Body of pancreas (tissue), 4 donors: ENCODE measurements at regions not wholly inside any gene's neighbourhood (a gene's known extent, or its start where the extent isn't known, plus 50 kb on each side); places are given as distances from the start of the nearest gene placed in this dataset.

Experiments used
- ATAC-seq: fragments of 150-250 bp; one replicate; pipeline ENCODE4 v1.9.1; 2016
- DNase-seq, 4 donors: peaks; one replicate each; pipeline ENCODE4 v3.0.0-alpha.2; 2019
- H3K27ac ChIP-seq, 4 donors: fragments of 200-600 bp; sonication (generic); 1 replicate in 3 of 4; 2 replicates in 1 of 4; pipeline versions ENCODE4 v1.5.1 to v1.6.1; 2016 to 2019; ENCODE audit warnings: mild to moderate bottlenecking in 1 of 4, mixed read lengths in 1 of 4, moderate library complexity in 1 of 4
- H3K27me3 ChIP-seq, 2 donors: fragments of 200-600 bp; sonication (generic); one replicate each; pipeline ENCODE4 v1.6.0; 2016; ENCODE audit warnings: mild to moderate bottlenecking in 1 of 2
- H3K36me3 ChIP-seq, 2 donors: fragments of 200-600 bp; sonication (generic); replicated peaks in 1 of 2; 2 replicates each; pipeline ENCODE4 v1.5.1; 2016; ENCODE audit warnings: low read depth in 2 of 2; ENCODE audit not compliant: insufficient read depth in 1 of 2
- H3K4me1 ChIP-seq: fragments of 200-600 bp; sonication (generic); one replicate; pipeline ENCODE4 v1.6.0; 2016
- H3K4me3 ChIP-seq, 2 donors: fragments of 200-600 bp; sonication (generic); 1 replicate in 1 of 2; 2 replicates in 1 of 2; pipeline ENCODE4 v1.5.1; 2016 to 2019
- H3K9me3 ChIP-seq, 3 donors: fragments of 200-600 bp; sonication (generic); 1 replicate in 2 of 3; 2 replicates in 1 of 3; pipeline ENCODE4 v1.5.1; 2016
- CTCF ChIP-seq, 7 experiments: fragments of 450-650 bp in 4 of 7; fragments of 200-600 bp in 3 of 7; sonication (generic) in 3 of 7; IDR thresholded peaks; one replicate each; pipeline ENCODE4 v1.5.1; 2016 to 2019; ENCODE audit warnings: antibody characterized with exemption in 7 of 7
- POLR2A ChIP-seq, 3 donors: fragments of 450-650 bp; IDR thresholded peaks; one replicate each; pipeline ENCODE4 v1.6.1; 2016; ENCODE audit warnings: antibody characterized with exemption in 3 of 3, mild to moderate bottlenecking in 2 of 3
- WGBS, 2 donors: methylation state at CpG; one replicate each; pipeline ENCODE4 v1.1.5; 2017; 5-methylcytosine and 5-hydroxymethylcytosine counted together
- intact Hi-C: fragments of 100-400 bp; cut with DNase I; formaldehyde crosslinking; loops from one replicate; pipeline ENCODE4 v1.15.1; 2023

GRCh38 chr2:106624787-106625380 lies 137.7 kb downstream of the CD8B2 start:
- intact Hi-C loops: no loop called here
- DNase-seq (no peak), ATAC-seq (no peak)
- Histone ChIP-seq H3K27ac (no peak overlapping the region), H3K4me3 (no peak overlapping the region), H3K4me1 (no peaks in the 10 kb centered on the region), H3K9me3 (no peaks in the 10 kb centered on the region), H3K27me3 (no peaks in the 10 kb centered on the region), H3K36me3 (no peaks in the 10 kb centered on the region)
- WGBS, 2 donors: 58 to 61% methylated on average over 2 of the region's 2 CpGs
- TF ChIP-seq POLR2A (IDR thresholded peaks at IDR 0.05): no peak
- no peak for TF ChIP-seq CTCF (IDR thresholded peaks at IDR 0.05)

GRCh38 chr2:106628377-106628776 lies 141.2 kb downstream of the CD8B2 start:
- WGBS, 2 donors: 79 to 91% methylated on average over 3 of the region's 3 CpGs
- H3K27ac ChIP-seq: no peak overlapping the region
- intact Hi-C loops: no loop called here

GRCh38 chr2:106629981-106630380 lies 142.8 kb downstream of the CD8B2 start:
- DNase-seq (no peak), ATAC-seq (no peak)
- TF ChIP-seq POLR2A (IDR thresholded peaks at IDR 0.05) (no peak), CTCF (IDR thresholded peaks at IDR 0.05) (no peak)
- 75 to 77% methylated on average over 3 of the region's 3 CpGs for WGBS, 2 donors
- Histone ChIP-seq H3K4me1 (no peaks in the 10 kb centered on the region), H3K27me3 (no peaks in the 10 kb centered on the region), H3K9me3 (no peaks in the 10 kb centered on the region), H3K27ac (no peak overlapping the region), H3K36me3 (no peaks in the 10 kb centered on the region), H3K4me3 (no peak overlapping the region)
- intact Hi-C loops: no loop called here

More at GRCh38 chr2:106628377-106628776, 141.2 kb downstream of the CD8B2 start:
- no peak overlapping the region for H3K4me3 ChIP-seq
- no peaks in the 10 kb centered on the region for H3K27me3 ChIP-seq
- H3K4me1 ChIP-seq: no peaks in the 10 kb centered on the region
- no peak for ATAC-seq
- no peak for DNase-seq
- no peaks in the 10 kb centered on the region for H3K36me3 ChIP-seq
- TF ChIP-seq POLR2A (IDR thresholded peaks at IDR 0.05) (no peak), CTCF (IDR thresholded peaks at IDR 0.05) (no peak)
- no peaks in the 10 kb centered on the region for H3K9me3 ChIP-seq

GRCh38 chr2:106631281-106631680 lies 144.1 kb downstream of the CD8B2 start:
- no peaks in the 10 kb centered on the region for H3K9me3 ChIP-seq
- WGBS, 2 donors: 62 to 85% methylated on average over 1 of the region's 1 CpG
- H3K36me3 ChIP-seq: no peaks in the 10 kb centered on the region
- H3K27me3 ChIP-seq: no peaks in the 10 kb centered on the region
- H3K4me3 ChIP-seq: no peak overlapping the region
- ATAC-seq (no peak), DNase-seq (no peak)
- H3K27ac ChIP-seq: no peak overlapping the region
- TF ChIP-seq POLR2A (IDR thresholded peaks at IDR 0.05) (no peak), CTCF (IDR thresholded peaks at IDR 0.05) (no peak)
- intact Hi-C loops: no loop called here
- no peaks in the 10 kb centered on the region for H3K4me1 ChIP-seq

- intact Hi-C loops: no loop called here
- no peak for DNase-seq
- no peaks in the 10 kb centered on the region for H3K36me3 ChIP-seq
- ATAC-seq: no peak
- TF ChIP-seq POLR2A (IDR thresholded peaks at IDR 0.05) (no peak), CTCF (IDR thresholded peaks at IDR 0.05) (peak; percentile 8 to 50 (median 45))
- no peak overlapping the region for H3K27ac ChIP-seq
- WGBS, 2 donors: 0% methylated on average over 1 of the region's 1 CpG
- H3K9me3 ChIP-seq: no peaks in the 10 kb centered on the region
- H3K4me1 ChIP-seq: no peaks in the 10 kb centered on the region
- H3K4me3 ChIP-seq: no peak overlapping the region
- no peaks in the 10 kb centered on the region for H3K27me3 ChIP-seq
Observed at GRCh38 chr2:106638043-106638442, 150.9 kb downstream of the CD8B2 start.
